Mucosa of rectum (tissue), 2 donors: ENCODE measurements at regions not wholly inside any gene's neighbourhood (a gene's known extent, or its start where the extent isn't known, plus 50 kb on each side); places are given as distances from the start of the nearest gene placed in this dataset.
"Not testable (repeated sequence)": the region's sequence is repeated elsewhere in the genome, so short reads cannot be mapped to it uniquely, and the experiment has no call there.

Experiments used
- H3K27ac ChIP-seq, 2 donors: one replicate each; pipeline ENCODE4 v1.7.0; 2013; ENCODE audit warnings: inconsistent platforms in 2 of 2, low read depth in 2 of 2, low read length in 2 of 2
- H3K27me3 ChIP-seq, 2 donors: one replicate each; pipeline ENCODE4 v1.7.0; 2013; ENCODE audit warnings: low read length in 2 of 2; ENCODE audit not compliant: control insufficient read depth in 2 of 2, insufficient read depth in 2 of 2
- H3K36me3 ChIP-seq, 2 donors: one replicate each; pipeline ENCODE4 v1.7.0; 2013; ENCODE audit warnings: low read length in 2 of 2; ENCODE audit not compliant: control insufficient read depth in 2 of 2, insufficient read depth in 2 of 2
- H3K4me1 ChIP-seq, 2 donors: one replicate each; pipeline ENCODE4 v1.7.0; 2013; ENCODE audit warnings: low read length in 2 of 2, mild to moderate bottlenecking in 1 of 2; ENCODE audit not compliant: control insufficient read depth in 2 of 2, insufficient read depth in 2 of 2
- H3K4me3 ChIP-seq, 2 donors: one replicate each; pipeline ENCODE4 v1.7.0; 2013; ENCODE audit warnings: low read length in 2 of 2
- H3K9ac ChIP-seq, 2 donors: one replicate each; pipeline ENCODE4 v1.7.0; 2013; ENCODE audit warnings: low read length in 2 of 2, low read depth in 1 of 2, mild to moderate bottlenecking in 1 of 2
- H3K9me3 ChIP-seq, 2 donors: one replicate each; pipeline ENCODE4 v1.7.0; 2013; ENCODE audit warnings: low read length in 2 of 2; ENCODE audit not compliant: control insufficient read depth in 2 of 2
- donor health status: healthy.
- donor health status: Normal muscosa, but diverticular disease.

DNA sequence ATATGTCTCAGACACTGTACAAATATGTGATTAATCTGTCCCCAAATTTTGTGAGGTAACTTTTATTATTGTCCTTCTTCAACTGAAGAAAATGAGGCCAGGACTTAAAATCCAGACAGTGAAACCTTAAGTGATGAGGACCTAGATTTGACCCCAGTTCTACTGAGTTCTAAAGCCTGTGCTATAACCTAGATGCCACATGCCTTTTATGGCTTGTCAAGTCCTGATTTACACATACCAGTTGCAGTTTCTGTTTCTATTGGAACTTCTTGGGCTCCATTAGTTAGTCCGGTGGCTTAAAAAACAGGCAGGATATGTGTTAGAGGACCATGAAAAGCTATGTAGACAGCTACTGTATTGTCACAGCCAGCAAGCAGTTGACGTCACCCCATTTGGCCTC lies 436.5 kb upstream of the KLHL1 start:
- no peaks in the 10 kb centered on the region for H3K27me3 ChIP-seq
- no peaks in the 10 kb centered on the region for H3K36me3 ChIP-seq
- no peak overlapping the region for H3K4me3 ChIP-seq
- no peaks in the 10 kb centered on the region for H3K9me3 ChIP-seq
- no peak overlapping the region for H3K27ac ChIP-seq
- no peaks in the 10 kb centered on the region for H3K4me1 ChIP-seq
- H3K9ac ChIP-seq: no peak overlapping the region

DNA sequence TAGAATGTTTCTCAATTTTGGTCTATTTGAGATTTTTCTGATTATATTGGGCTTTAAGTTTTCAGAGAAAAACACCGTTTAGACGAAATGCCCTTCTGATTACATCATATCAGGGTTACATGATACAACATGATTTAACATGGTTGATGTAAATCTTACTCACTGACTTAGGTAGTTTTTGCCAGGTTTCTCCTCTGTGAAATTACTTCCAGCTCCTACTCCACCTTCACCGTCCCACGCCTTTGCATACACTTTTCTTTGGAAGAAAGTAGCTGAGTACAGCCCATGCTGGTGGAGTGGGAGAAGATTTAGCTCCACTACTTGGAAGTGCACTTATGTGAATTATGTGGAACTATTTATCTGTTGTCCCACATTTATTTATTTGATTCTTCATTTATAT lies 433.2 kb upstream of the KLHL1 start:
- Histone ChIP-seq H3K36me3 (no peaks in the 10 kb centered on the region), H3K27ac (no peak overlapping the region), H3K4me1 (no peaks in the 10 kb centered on the region), H3K9me3 (no peaks in the 10 kb centered on the region), H3K27me3 (no peaks in the 10 kb centered on the region), H3K4me3 (no peak overlapping the region), H3K9ac (no peak overlapping the region)

DNA sequence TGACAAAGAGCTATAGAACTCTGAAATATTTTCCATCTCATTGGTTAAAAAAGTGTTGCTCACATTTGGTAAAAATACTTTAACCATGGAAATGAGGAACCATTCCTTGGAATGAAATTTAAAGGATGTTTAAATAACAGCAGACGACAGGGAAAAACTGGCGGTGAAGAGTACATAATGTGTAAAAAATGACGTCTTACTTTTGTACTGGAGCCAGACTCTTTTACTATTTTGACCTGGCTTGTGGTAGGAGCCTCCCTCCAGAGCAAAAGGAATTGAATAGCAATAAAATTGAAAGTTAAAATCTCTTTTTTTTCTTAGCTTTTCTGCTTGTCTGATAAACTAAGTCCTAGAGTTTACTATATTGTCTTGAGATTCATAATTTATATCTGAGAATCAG lies 426.2 kb upstream of the KLHL1 start:
- Histone ChIP-seq H3K36me3 (no peaks in the 10 kb centered on the region), H3K4me1 (no peaks in the 10 kb centered on the region), H3K9me3 (no peaks in the 10 kb centered on the region), H3K4me3 (no peak overlapping the region), H3K27ac (no peak overlapping the region), H3K27me3 (no peaks in the 10 kb centered on the region), H3K9ac (no peak overlapping the region)

DNA sequence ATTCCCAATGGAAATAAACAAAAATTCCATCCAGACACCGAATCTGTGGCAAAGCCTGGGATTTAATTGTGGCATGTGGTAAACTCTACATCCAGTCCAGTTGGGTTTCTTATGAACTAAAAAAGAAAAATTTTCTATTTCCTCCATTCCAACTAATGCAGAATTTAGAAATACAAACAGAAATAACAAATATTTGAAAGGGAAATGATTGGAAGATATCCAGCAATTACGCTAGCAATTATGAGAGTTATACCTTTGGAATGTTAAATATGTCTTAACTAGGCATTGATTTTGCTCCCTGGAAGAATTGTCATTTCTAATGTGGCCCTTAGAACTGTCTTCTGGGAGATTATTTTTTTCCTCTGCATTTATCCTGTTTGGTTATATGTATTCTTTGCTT lies 421.4 kb upstream of the KLHL1 start:
- H3K9ac ChIP-seq: no peak overlapping the region

DNA sequence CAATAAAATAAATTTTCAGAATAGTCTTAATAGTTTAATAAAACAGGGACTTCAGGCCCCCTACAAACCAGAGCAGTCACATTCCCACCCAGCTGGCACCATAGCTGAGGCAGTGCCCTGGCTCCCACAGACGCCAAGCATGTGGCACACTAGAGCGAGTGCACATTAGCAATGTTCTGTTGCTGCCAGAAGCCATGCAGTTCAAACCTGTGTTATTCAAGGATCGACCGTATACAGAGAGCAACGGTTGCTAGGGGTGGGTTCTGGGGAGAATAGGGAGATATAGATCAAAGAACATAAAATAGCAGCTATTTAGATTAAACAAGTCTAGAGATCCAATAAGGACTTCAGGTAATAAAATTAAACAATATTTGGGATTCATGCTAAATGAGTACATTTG lies 419.3 kb upstream of the KLHL1 start:
- Histone ChIP-seq H3K27me3 (no peaks in the 10 kb centered on the region), H3K9ac (no peak overlapping the region), H3K27ac (no peak overlapping the region), H3K4me3 (no peak overlapping the region), H3K4me1 (no peaks in the 10 kb centered on the region), H3K36me3 (no peaks in the 10 kb centered on the region), H3K9me3 (no peaks in the 10 kb centered on the region)

More for the DNA sequence above, 421.4 kb upstream of the KLHL1 start:
- H3K36me3 ChIP-seq: no peaks in the 10 kb centered on the region
- no peaks in the 10 kb centered on the region for H3K27me3 ChIP-seq
- no peak overlapping the region for H3K4me3 ChIP-seq
- H3K9me3 ChIP-seq: no peaks in the 10 kb centered on the region
- H3K27ac ChIP-seq: no peak overlapping the region
- H3K4me1 ChIP-seq: no peaks in the 10 kb centered on the region

DNA sequence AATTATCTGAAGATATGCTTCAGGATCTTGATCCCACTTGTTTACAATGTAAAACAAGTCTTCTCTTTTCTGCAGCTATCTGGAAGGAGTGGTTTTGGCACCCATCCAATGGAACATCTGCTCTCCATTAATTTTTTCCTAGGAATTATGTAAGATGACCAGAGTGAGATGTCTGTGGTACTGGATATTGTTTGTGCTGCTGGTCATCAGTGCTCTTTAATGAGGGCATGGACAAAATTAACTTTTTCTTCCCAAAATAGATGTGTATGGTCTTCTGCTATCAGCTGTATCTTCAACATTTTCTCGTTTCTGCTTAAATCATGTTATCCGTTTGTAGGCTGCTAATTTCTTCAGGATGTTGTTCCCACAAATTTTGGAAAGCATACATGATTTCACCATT lies 415.4 kb upstream of the KLHL1 start:
- H3K9me3 ChIP-seq: no peaks in the 10 kb centered on the region
- H3K27ac ChIP-seq: no peak overlapping the region
- H3K27me3 ChIP-seq: no peaks in the 10 kb centered on the region
- no peaks in the 10 kb centered on the region for H3K36me3 ChIP-seq
- H3K4me3 ChIP-seq: no peak overlapping the region
- H3K4me1 ChIP-seq: no peaks in the 10 kb centered on the region
- no peak overlapping the region for H3K9ac ChIP-seq

DNA sequence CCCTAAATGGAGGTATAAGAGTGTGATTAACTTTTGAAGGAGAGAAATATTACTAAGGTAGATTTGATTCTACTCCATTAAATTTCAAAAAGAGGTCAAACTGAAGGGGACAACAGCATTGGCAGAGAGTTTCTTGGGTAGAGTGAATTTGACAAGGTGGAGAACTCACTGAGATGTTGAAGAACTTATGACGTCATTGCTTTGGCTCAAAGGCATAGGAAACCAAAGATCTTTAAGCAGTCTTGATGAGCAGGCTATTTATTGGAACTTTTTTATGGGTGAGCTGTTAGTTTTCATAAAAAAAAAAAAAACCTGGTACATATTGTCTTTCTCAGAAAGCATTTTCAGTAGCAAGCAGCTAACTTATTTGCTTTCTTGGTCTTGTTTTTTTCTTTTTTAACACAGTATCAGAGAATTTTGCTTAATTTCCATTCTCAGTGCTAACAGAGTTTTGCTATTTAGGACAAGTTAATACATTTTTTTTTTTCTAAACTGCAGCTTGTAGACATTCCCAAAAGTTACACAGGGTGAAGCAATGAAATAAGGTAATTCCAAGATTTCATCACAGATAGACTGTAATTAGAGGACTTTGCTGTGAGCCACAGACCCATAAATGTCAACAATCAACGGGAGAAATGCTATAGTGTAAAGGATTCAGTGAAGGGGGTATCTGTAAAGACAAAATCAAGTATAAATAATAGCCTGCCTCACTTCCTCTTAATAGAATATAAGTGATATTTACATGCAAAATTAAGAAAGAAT lies 412.2 kb upstream of the KLHL1 start:
- H3K36me3 ChIP-seq: no peaks in the 10 kb centered on the region
- H3K27me3 ChIP-seq: no peaks in the 10 kb centered on the region
- no peaks in the 10 kb centered on the region for H3K4me1 ChIP-seq
- H3K9ac ChIP-seq: no peak overlapping the region
- H3K4me3 ChIP-seq: no peak overlapping the region
- H3K9me3 ChIP-seq: no peaks in the 10 kb centered on the region
- no peak overlapping the region for H3K27ac ChIP-seq

DNA sequence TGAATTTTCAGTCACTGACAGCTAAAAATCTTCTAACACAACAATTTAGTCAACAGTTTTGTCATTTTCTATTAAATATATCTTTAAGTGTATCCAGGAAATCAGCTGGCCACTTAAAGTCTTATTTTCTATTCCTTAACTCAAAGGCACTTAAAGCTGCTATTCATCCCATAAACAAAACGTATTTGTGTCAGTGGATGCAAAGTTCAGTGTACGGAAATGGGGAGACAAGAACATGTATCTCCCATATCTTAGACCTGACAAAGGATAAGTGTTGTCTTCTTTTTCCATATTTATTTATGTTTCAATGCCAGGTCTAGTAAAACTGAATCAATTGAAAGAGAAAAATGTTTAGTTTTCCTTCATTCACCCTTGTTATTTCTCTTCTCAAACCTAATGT lies 409.8 kb upstream of the KLHL1 start:
- no peak overlapping the region for H3K27ac ChIP-seq
- H3K4me1 ChIP-seq: no peaks in the 10 kb centered on the region
- no peak overlapping the region for H3K4me3 ChIP-seq
- no peak overlapping the region for H3K9ac ChIP-seq
- no peaks in the 10 kb centered on the region for H3K27me3 ChIP-seq
- H3K36me3 ChIP-seq: no peaks in the 10 kb centered on the region
- no peaks in the 10 kb centered on the region for H3K9me3 ChIP-seq

DNA sequence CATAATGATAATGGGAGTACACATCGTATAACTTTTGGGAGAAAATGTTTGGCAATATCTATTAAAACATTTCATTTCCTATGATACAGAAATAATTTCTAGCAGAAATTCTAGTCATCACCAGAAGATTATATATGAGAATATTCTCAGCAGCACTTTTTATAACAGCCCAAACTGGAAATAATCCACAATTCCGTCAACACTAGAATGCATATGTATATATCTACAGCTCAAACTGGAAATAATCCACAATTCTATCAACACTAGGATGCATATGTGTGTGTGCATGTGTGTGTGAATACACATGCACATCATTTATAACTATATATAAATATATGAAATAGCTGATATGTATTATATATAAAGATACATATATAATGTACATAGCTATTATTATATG lies 408.0 kb upstream of the KLHL1 start:
- H3K4me1 ChIP-seq: no peaks in the 10 kb centered on the region
- H3K9me3 ChIP-seq: no peaks in the 10 kb centered on the region
- no peaks in the 10 kb centered on the region for H3K36me3 ChIP-seq
- H3K4me3 ChIP-seq: no peak overlapping the region
- H3K9ac ChIP-seq: no peak overlapping the region
- no peak overlapping the region for H3K27ac ChIP-seq
- no peaks in the 10 kb centered on the region for H3K27me3 ChIP-seq

DNA sequence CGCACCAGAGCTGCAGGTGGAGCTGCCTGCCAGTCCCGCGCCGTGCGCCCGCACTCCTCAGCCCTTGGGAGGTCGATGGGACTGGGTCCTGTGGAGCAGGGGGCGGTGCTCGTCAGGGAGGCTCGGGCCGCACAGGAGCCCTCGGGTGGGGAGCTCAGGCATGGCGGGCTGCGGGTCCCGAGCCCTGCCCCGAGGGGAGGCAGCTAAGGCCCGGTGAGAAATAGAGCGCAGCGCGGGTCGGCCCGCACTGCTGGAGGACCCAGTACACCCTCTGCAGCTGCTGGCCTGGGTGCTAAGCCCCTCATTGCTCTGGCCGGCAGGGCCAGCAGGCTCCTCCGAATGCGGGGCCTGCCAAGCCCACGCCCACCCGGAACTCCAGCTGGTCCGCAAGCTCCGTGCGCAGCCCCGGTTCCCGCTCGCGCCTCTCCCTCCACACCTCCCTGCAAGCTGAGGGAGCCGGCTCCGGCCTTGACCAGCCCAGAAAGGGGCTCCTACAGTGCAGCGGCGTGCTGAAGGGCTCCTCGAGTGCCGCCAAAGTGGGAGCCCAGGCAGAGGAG lies 403.7 kb upstream of the KLHL1 start:
- not testable (repeated sequence) for H3K36me3 ChIP-seq, H3K4me1 ChIP-seq, H3K9me3 ChIP-seq, H3K4me3 ChIP-seq, H3K27ac ChIP-seq, H3K27me3 ChIP-seq, H3K9ac ChIP-seq
